Glutamatergic neuron (in vitro differentiated cells): ENCODE measurements at regions not wholly inside any gene's neighbourhood (a gene's known extent, or its start where the extent isn't known, plus 50 kb on each side); places are given as distances from the start of the nearest gene placed in this dataset.

ENCODE experiments used
- DNase-seq: peaks from one replicate; pipeline ENCODE4 v3.0.0; 2022
- H3K27ac Mint-ChIP-seq: one replicate; pipeline ENCODE4 v1.8.0; 2020; ENCODE audit warnings: mild to moderate bottlenecking, mixed read lengths, inconsistent platforms; ENCODE audit not compliant: unreplicated experiment
- H3K27me3 Mint-ChIP-seq: one replicate; pipeline ENCODE4 v1.8.0; 2020; ENCODE audit warnings: mild to moderate bottlenecking, moderate library complexity, mixed read lengths, inconsistent platforms; ENCODE audit not compliant: unreplicated experiment
- H3K36me3 Mint-ChIP-seq: one replicate; pipeline ENCODE4 v1.8.0; 2020; ENCODE audit warnings: mild to moderate bottlenecking, mixed read lengths, inconsistent platforms; ENCODE audit not compliant: unreplicated experiment
- H3K4me1 Mint-ChIP-seq: one replicate; pipeline ENCODE4 v1.8.0; 2020; ENCODE audit warnings: mild to moderate bottlenecking, low read depth, mixed read lengths, inconsistent platforms; ENCODE audit not compliant: unreplicated experiment
- H3K4me3 Mint-ChIP-seq: one replicate; pipeline ENCODE4 v1.8.0; 2020; ENCODE audit warnings: mild to moderate bottlenecking, mixed read lengths, inconsistent platforms; ENCODE audit not compliant: unreplicated experiment
- H3K9me3 Mint-ChIP-seq: one replicate; pipeline ENCODE4 v1.8.0; 2020; ENCODE audit warnings: mild to moderate bottlenecking, moderate library complexity, mixed read lengths, inconsistent platforms; ENCODE audit not compliant: unreplicated experiment
- CTCF ChIP-seq: fragments of 200-600 bp; sonication (generic); IDR thresholded peaks from one replicate; pipeline ENCODE4 v1.5.0; 2021; ENCODE audit not compliant: partially characterized antibody, unreplicated experiment

- TF ChIP-seq CTCF: no peak
- no peak overlapping the region for H3K4me3 Mint-ChIP-seq
- H3K4me1 Mint-ChIP-seq: peaks cover 24% of the 10 kb centered on the region
- no peaks in the 10 kb centered on the region for H3K9me3 Mint-ChIP-seq
- H3K27me3 Mint-ChIP-seq: no peaks in the 10 kb centered on the region
- H3K27ac Mint-ChIP-seq: no peak overlapping the region
- no peak for DNase-seq
- no peaks in the 10 kb centered on the region for H3K36me3 Mint-ChIP-seq
Observed at GRCh38 chr3:64865839-64866570, 178.2 kb upstream of the ADAMTS9 start.

GRCh38 chr3:64863226-64864212 is 175.7 kb upstream of the ADAMTS9 start:
- Mint-ChIP-seq H3K9me3 (no peaks in the 10 kb centered on the region), H3K4me3 (no peak overlapping the region), H3K4me1 (peaks cover 27% of the 10 kb centered on the region), H3K36me3 (no peaks in the 10 kb centered on the region), H3K27ac (no peak overlapping the region), H3K27me3 (no peaks in the 10 kb centered on the region)
- no peak for DNase-seq
- no peak for TF ChIP-seq CTCF

- Mint-ChIP-seq H3K36me3 (no peaks in the 10 kb centered on the region), H3K27ac (no peak overlapping the region), H3K27me3 (no peaks in the 10 kb centered on the region), H3K4me3 (no peak overlapping the region), H3K4me1 (peaks cover 30% of the 10 kb centered on the region), H3K9me3 (no peaks in the 10 kb centered on the region)
- TF ChIP-seq CTCF: no peak
- no peak for DNase-seq
Observed at GRCh38 chr3:64861684-64862083, 173.9 kb upstream of the ADAMTS9 start.

GRCh38 chr3:64860536-64860870 is 172.7 kb upstream of the ADAMTS9 start:
- Mint-ChIP-seq H3K9me3 (no peaks in the 10 kb centered on the region), H3K4me1 (peaks cover 32% of the 10 kb centered on the region), H3K27me3 (no peaks in the 10 kb centered on the region), H3K27ac (no peak overlapping the region), H3K4me3 (no peak overlapping the region), H3K36me3 (no peaks in the 10 kb centered on the region)
- DNase-seq: no peak
- TF ChIP-seq CTCF: no peak
